T47D (cell line): ENCODE measurements at regions not wholly inside any gene's neighbourhood (a gene's known extent, or its start where the extent isn't known, plus 50 kb on each side); places are given as distances from the start of the nearest gene placed in this dataset.
A peak's percentile ranks its signal among the peaks of the same experiment; 100 is the strongest.
"Not testable (repeated sequence)": the region's sequence is repeated elsewhere in the genome, so short reads cannot be mapped to it uniquely, and the experiment has no call there.

Source experiments
- DNase-seq, 2 experiments: peaks; one replicate each; pipeline versions ENCODE4 v3.0.0 to v3.0.0-alpha.2; 2011 to 2012; ENCODE audit warnings: low read depth in 1 of 2, low spot score in 1 of 2
- JUND ChIP-seq: IDR thresholded peaks from 2 replicates; pipeline ENCODE4 v1.6.1; 2012; ENCODE audit warnings: low read depth
- in situ Hi-C: cut with HindIII; loops from 2 replicates; pipeline ENCODE4 v1.10.0; 2016; ENCODE audit warnings: low sequenced_read_pairs, low pct_unique_long_range_greater_than_20kb

DNA sequence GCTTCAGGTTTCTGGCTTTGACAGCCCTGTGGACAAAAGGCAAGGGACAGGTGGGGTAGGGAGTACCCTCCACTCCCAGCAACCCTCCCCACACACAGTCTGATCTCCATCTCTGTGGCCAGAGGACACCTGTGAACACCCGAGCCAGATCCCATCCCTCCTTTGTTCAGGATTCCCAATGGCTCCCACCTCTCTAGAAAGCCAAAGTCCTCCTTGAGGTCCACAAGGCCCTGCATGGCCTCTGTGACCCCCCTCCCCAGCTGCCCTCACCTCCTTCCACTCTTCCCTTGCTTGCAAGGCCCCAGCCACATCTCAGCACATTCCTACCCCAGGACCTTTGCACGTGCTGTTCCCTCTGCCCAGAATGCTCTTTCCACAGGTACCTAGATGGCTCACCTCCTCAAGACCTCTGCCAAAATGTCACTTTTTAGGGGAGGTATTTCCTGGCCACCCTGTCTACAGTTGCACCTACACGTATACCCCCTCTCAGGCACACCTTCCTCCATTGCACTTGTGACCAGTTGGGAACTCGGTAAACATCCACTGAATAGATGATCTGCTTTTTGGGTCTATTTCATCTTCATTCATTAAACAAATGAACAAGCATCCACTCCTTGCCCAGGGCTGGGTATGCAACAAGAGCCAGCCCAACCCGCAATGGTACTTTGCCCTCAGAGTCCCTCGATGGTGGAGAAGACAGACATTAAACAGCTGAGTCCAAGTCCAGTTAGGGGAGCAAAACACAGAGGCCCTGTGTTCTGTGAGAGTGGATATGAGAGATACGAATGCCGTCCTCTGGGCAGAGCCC lies 107.0 kb downstream of the CRLF3 start:
- no peak for TF ChIP-seq JUND
- no peak for DNase-seq
- in situ Hi-C loops: no loop called here

DNA sequence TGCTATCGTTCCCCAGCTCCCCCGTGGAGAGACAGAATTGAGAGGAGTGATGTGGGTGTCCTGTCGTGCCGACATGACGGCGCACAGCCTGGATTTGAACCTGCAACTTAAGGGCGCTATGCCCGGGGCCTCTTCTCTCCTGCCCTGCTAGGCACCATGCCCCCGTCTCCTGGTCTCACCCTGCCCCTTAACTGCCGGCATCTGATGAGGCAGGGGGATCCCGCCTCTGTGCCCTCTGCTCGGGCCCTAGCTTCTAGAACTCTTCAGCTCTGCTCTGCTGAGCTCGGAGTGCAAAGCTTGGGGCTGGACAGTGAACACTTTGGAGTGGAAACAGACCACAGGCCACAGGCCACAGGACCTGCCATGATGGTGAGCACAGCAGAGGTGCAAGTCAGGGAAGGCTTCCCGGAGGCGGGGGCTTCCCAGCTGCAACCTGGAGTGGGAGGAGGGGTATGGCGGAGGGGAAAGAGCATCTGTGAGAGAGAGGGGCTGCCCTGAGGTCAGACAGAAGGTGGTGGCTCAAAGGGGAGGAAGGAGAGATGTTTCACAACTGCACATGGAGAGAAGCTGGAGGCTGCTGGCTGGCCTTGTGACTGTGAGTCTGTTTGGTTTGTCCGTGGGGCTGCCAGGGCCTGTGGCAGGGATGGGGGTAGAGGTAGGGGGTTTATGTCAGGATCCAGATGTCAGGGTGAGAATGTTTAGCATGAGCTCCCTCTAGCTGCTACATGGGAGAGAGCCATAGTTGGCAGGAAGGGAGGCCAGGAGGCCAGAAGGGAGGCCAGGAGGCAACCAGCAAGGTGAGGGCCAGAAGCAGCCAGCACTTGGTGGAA lies 107.8 kb downstream of the CRLF3 start:
- no peak for TF ChIP-seq JUND
- in situ Hi-C loops: no loop called here
- peak in 1 of 2 experiments; percentile 39 for DNase-seq

DNA sequence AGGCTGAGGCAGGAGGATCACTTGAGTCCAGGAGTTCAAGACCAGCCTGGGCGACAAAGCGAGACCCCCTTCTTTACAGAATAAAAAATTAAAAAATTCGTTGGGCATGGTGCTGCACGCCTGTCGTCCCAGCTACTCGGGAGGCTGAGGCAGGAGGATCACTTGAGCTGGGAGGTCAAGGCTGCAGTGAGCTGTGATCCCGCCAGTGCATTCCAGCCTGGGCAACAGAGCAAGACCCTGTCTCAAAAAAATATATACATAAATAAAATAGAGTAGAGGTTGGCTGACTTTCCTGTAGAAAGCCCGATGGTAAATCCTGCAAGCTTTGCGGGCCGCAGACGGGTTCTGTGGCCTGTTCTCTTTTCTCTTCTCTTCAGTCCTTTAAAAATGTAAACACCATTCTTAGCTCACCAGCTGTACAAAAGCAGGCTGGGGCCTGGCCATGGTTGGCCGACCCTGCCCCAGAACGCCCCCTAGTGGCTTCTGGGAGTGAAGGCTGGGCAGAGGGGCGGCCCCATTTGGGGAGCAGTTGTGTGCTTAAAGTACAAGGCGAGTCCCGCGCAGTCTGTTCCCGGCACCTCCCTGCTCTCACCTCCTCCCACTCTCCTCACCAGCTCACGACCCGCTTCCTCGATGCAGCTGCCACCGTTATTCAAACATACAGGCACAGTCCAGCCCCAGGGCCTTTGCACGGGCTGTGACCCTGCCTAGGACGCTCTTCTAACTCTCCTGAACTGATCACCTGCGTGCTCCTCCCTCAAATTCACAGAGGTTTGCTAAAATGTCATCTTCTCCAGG lies 109.5 kb downstream of the CRLF3 start:
- in situ Hi-C loops: not testable (repeated sequence)
- DNase-seq: peak in 1 of 2 experiments; percentile 55

DNA sequence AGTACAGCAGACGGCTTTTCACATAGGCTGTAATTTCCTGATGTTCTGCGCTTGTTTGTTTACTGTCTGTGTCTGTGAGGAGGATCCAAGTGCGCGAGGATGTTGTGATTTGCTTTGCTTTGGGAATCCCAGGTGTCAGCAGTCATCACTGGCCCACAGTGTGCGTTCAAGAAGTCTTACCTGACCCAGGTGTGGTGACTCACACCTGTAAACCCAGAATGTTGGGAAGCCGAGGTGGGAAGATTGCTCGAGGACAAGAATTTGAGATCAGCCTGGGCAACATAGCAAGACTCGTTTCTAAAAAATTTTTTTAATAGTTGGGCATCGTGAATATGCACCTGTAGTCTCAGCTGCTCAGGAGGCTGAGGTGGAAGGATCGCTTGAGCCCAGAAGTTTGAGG lies 110.7 kb downstream of the CRLF3 start:
- DNase-seq, in situ Hi-C loops: not testable (repeated sequence)

DNA sequence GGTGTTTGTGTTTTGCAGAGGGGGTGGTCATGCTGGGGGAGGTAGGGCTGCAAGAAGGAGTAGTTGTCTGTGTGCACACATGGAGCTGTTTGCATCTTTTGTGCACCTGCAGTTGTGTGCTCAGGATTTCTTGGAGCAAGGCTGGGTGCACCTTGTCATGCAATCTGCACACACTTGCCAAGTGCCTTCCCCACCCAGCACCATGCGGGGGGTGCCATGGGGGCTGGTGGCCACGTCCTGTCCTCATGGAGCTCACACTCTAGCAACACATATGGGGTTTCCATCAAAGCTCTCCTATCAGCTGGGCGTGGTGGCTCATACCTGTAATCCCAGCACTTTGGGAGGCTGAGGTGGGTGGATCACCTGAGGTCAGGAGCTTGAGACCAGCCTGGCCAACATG lies 111.6 kb downstream of the CRLF3 start:
- not testable (repeated sequence) for DNase-seq

DNA sequence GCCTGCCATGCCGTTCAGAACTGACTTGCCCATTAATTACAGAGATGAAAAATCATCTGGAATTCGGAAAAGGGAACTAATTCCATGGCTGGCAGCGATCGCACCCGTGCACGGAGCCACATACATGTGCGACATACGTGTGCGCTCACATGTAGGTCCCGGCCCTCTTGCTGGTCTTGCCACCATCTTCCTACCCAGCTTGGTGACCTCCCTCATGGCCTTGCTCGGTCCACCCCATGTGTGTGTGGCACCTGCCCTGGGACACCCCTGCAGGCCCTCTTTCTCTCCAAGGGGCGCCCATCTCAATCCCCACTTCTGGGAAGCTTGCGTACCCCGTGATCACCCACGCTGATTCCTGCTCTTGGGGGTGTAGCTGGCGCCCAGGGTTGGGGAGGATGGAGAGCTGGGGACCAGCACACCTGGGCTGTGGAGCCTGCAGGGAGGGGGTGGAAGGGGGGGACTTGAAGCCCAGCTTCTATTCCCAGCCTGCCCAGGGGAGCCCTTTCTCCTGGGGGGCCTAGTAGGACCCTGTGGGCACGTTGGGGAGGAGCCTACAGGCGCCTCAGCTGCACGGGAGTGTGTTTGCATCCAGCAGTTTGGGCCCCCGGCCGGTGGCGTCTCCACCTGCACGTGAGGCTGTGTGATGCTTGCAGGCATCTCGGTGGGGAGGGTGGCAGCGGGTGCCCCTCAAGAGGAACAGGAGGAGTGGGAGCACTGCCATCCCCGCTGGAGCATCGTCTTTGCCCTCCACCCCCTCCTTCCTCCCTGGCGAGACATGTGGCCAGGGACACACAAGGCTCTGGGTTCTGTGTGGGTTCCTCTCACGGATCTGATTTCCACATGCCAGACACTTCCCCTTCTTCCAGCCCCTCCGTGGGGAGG lies 112.6 kb downstream of the CRLF3 start:
- in situ Hi-C loops, DNase-seq: not testable (repeated sequence)

More for the DNA sequence above, 111.6 kb downstream of the CRLF3 start:
- in situ Hi-C loops: not testable (repeated sequence)

DNA sequence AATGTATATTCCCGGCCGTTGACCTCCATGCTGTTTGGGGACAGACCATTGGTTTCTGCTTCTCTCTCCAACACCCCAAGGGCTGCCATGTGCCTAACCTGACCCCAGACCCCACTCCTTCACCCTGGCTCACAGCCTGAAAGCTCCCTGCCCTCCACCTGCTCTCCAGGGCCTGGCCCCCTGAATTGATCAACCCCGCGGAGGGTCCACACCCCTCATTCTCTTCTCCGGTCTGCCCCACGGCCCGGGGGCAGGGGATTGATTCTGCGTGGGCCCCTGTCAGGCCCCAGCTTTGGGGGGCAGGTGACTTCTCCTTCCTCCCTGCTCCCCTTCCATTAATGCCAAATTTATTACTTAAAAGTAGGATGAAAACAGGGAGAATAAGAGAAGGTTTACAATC lies 113.3 kb downstream of the CRLF3 start:
- in situ Hi-C loops, DNase-seq: not testable (repeated sequence)

DNA sequence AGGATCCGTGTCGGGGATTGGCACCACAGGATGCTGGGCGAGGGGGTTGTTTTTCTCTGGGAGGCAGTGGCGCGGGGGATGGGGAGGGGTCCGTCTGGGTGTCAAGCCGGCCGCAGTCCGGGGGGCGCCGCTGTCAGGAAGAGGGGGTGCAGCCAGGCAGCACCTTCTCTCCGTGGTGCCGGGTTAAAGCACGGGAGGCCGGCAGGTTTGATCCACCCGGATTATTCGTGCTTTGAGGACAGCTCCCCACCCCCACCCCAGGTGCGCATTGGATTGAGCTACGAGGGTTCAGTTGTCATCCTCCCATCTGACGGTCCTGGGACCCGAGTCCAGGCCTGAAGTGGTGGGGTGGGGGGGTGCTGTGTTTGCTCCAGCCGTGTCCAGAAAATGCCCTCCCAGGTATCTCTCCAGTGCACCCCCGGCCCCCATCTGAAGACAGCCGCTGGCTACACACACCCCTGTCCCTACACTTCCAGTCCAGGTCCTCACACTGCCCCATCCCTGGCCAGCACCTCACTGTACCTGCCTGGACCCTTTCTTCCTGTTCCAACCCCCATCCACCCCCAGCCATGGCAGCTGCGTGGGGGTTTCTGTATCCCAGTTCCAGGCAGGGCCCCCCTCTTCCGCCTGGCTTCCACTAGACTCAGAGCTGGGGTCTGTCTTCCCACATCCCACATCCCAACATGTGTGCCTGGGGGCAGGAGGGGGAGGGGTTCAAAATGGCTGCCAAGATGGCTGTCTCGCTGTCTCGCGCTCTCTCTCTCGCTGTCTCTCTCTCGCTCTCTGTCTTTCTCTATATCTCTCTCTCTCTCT lies 114.0 kb downstream of the CRLF3 start:
- DNase-seq, in situ Hi-C loops: not testable (repeated sequence)

DNA sequence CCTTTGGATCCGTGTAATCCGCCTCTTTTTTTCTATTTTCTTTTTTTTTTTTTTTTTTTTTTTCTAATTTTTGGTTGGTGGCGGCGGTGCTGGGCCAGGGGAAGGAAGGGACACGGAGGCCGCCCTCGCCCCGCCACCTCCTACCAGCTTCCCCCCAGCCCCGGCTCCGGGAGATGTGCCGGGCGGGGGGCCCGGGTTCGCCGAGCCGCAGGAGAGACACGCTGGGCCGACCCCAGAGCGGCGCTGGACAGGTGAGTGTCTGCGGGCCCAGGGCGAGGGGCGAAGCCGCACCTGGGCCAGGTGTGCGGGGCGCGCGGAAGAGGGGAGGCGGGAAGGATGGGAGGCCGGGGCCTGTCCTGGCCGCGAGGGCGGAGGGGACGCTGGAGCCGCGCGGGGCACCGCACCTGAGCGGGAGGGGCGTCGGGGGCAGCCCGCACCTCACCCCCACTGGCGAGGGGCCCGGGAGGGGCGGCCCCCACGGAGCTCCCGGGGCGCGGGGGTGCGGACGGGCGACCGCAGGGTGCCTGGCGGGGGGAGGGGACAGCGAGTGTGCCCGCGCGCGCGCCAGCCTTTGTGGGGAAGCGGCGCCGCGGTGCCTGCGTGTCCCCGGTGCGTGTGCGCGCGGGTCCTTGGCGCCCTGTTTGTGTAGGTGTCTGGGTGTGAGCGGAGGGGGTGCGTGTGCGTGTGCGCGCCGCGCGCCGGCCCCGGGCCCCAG lies 114.8 kb downstream of the CRLF3 start:
- in situ Hi-C loops: not testable (repeated sequence)
- DNase-seq: peak; percentile 40 to 51

DNA sequence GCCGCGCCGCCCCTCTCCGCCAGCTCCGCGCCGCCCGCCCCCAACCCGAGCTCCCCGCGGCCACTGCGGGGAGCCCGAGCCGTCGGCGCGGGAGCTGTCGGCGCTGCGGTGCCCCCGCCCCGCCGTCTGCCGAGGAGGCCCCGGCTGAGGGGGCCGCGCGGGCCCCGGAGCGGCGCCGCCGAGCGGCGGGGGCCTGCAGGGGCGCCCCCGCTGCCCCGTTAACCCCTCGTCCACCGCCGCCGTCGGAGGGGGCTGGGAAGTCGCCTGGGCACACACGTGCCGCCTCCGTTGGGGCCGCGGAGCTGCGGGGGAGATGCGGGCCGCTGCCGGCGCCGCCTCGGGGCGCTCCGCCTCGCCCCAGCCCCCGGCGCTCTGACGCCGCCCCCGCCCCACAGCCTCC lies 115.4 kb downstream of the CRLF3 start:
- DNase-seq, in situ Hi-C loops: not testable (repeated sequence)
